HG02588 (cell line): ENCODE measurements at regions not wholly inside any gene's neighbourhood (a gene's known extent, or its start where the extent isn't known, plus 50 kb on each side); places are given as distances from the start of the nearest gene placed in this dataset.

Source experiments
- ATAC-seq: cut with Tn5 transposase; IDR thresholded peaks from one replicate; pipeline ENCODE4 v1.9.1; 2021; ENCODE audit warnings: mild to moderate bottlenecking, moderate library complexity; ENCODE audit not compliant: unreplicated experiment

- ATAC-seq = no peak
Observed at GRCh38 chr20:16220826-16221225, 352.4 kb downstream of the KIF16B start.

GRCh38 chr20:16219182-16219581 lies 354.1 kb downstream of the KIF16B start:
- ATAC-seq = no peak

- no peak for ATAC-seq
Observed at GRCh38 chr20:16216914-16217230, 356.4 kb downstream of the KIF16B start.

GRCh38 chr20:16216227-16216913 lies 356.9 kb downstream of the KIF16B start:
- ATAC-seq = no peak

GRCh38 chr20:16215041-16215440 lies 358.2 kb downstream of the KIF16B start:
- no peak for ATAC-seq

GRCh38 chr20:16212790-16213189 lies 360.5 kb downstream of the KIF16B start:
- no peak for ATAC-seq

- no peak for ATAC-seq
Observed at GRCh38 chr20:16209951-16210361, 363.3 kb downstream of the KIF16B start.

GRCh38 chr20:16209357-16209756 lies 363.9 kb downstream of the KIF16B start:
- no peak for ATAC-seq

GRCh38 chr20:16208443-16208842 lies 364.8 kb downstream of the KIF16B start:
- no peak for ATAC-seq

GRCh38 chr20:16206817-16207216 lies 366.4 kb downstream of the KIF16B start:
- ATAC-seq = no peak

- ATAC-seq = no peak
Observed at GRCh38 chr20:16205507-16205906, 367.7 kb downstream of the KIF16B start.

- no peak for ATAC-seq
Observed at GRCh38 chr20:16203096-16203495, 370.2 kb downstream of the KIF16B start.

- ATAC-seq = no peak
Observed at GRCh38 chr20:16201191-16201590, 372.1 kb downstream of the KIF16B start.

- ATAC-seq = no peak
Observed at GRCh38 chr20:16197696-16198095, 375.6 kb downstream of the KIF16B start.

GRCh38 chr20:16195671-16196070 lies 377.6 kb downstream of the KIF16B start:
- no peak for ATAC-seq

GRCh38 chr20:16194617-16195360 lies 378.5 kb downstream of the KIF16B start:
- ATAC-seq = no peak

GRCh38 chr20:16191496-16191895 lies 381.8 kb downstream of the KIF16B start:
- no peak for ATAC-seq

- no peak for ATAC-seq
Observed at GRCh38 chr20:16189371-16189770, 383.9 kb downstream of the KIF16B start.

GRCh38 chr20:16187956-16188616 lies 385.2 kb downstream of the KIF16B start:
- no peak for ATAC-seq

GRCh38 chr20:16179919-16180318 lies 393.3 kb downstream of the KIF16B start:
- ATAC-seq = no peak

GRCh38 chr20:16179371-16179770 lies 393.9 kb downstream of the KIF16B start:
- no peak for ATAC-seq

- no peak for ATAC-seq
Observed at GRCh38 chr20:16178546-16179135, 394.6 kb downstream of the KIF16B start.
